A549 (cell line): ENCODE measurements at regions not wholly inside any gene's neighbourhood (a gene's known extent, or its start where the extent isn't known, plus 50 kb on each side); places are given as distances from the start of the nearest gene placed in this dataset.

Experiments used
- ATAC-seq, 2 experiments: fragments of 200-7000 bp in 1 of 2; fragments of >200 bp in 1 of 2; cut with Nextera tagmentation in 1 of 2; cut with Tn5 transposase in 1 of 2; 3 replicates each; pipeline versions ENCODE4 v1.8.0 to v1.9.1; 2018 to 2020; ENCODE audit warnings: mild to moderate bottlenecking in 1 of 2, moderate library complexity in 1 of 2
- CTCF ChIA-PET: fragments of 300-600 bp; sonication (Branson Sonifier 250); formaldehyde crosslinking; extraction: SDS; loops from one replicate; lab custom pipeline; 2021; ENCODE audit warnings: antibody characterized with exemption, inconsistent platforms; lab: Yijun Ruan, JAX
- POLR2A ChIA-PET: fragments of 350-600 bp; formaldehyde crosslinking; extraction: SDS; loops from one replicate; lab custom pipeline; 2021; ENCODE audit warnings: antibody characterized with exemption, inconsistent platforms; lab: Yijun Ruan, JAX
- DNase-seq, 2 experiments: peaks; one replicate each; pipeline versions ENCODE4 v3.0.0 to v3.0.0-alpha.2; 2011 to 2016; ENCODE audit warnings: low read depth in 1 of 2, low spot score in 1 of 2
- FAIRE-seq: peaks from 2 replicates; lab custom pipeline; 2011; peaks lifted over from hg19 to GRCh38; lab: Jason Lieb, UNC
- H3K27ac ChIP-seq, 2 experiments: fragments of >200 bp; sonication (Bioruptor Twin); formaldehyde crosslinking; 3 replicates each; pipeline ENCODE4 v1.5.1; 2016 to 2017
- H3K4me1 ChIP-seq: fragments of >200 bp; sonication (Bioruptor Twin); formaldehyde crosslinking; 3 replicates; pipeline ENCODE4 v1.6.1; 2016
- H3K4me2 ChIP-seq: fragments of >200 bp; sonication (Bioruptor Twin); formaldehyde crosslinking; 3 replicates; pipeline ENCODE4 v1.6.1; 2016
- H3K4me3 ChIP-seq: fragments of >200 bp; sonication (Bioruptor Twin); formaldehyde crosslinking; 3 replicates; pipeline ENCODE4 v1.5.1; 2016
- H3K9me3 ChIP-seq: fragments of >200 bp; sonication (Bioruptor Twin); formaldehyde crosslinking; 3 replicates; pipeline ENCODE4 v1.6.1; 2016
- ATOH8 ChIP-seq: fragments of 250-450 bp; sonication (Bioruptor Pico); IDR thresholded peaks from 2 replicates; pipeline ENCODE4 v1.5.0; 2020; ENCODE audit warnings: low read depth, mild to moderate bottlenecking, moderate library complexity
- BCL3 ChIP-seq: fragments of >200 bp; sonication (Bioruptor Twin); formaldehyde crosslinking; IDR thresholded peaks from 3 replicates; pipeline ENCODE4 v1.6.1; 2016
- CHD2 ChIP-seq: fragments of 150-350 bp; IDR thresholded peaks from 2 replicates; pipeline ENCODE4 v1.6.1; 2014; ENCODE audit warnings: low read length; ENCODE audit not compliant: partially characterized antibody
- CHD4 ChIP-seq: fragments of 200-600 bp; sonication (generic); IDR thresholded peaks from 2 replicates; pipeline ENCODE4 v1.6.1; 2016; ENCODE audit warnings: antibody characterized with exemption, mild to moderate bottlenecking, borderline replicate concordance
- E2F6 ChIP-seq: IDR thresholded peaks from 2 replicates; pipeline ENCODE4 v1.6.1; 2012; ENCODE audit warnings: low read depth, borderline replicate concordance
- EHF ChIP-seq: fragments of 250-450 bp; sonication (Bioruptor Pico); IDR thresholded peaks from 2 replicates; pipeline ENCODE4 v1.5.0; 2020; ENCODE audit warnings: mild to moderate bottlenecking
- EHMT2 ChIP-seq: fragments of 200-600 bp; sonication (generic); IDR thresholded peaks from 2 replicates; pipeline ENCODE4 v1.6.1; 2016; ENCODE audit warnings: antibody characterized with exemption, low read depth, mild to moderate bottlenecking, moderate library complexity
- ELK1 ChIP-seq: fragments of 150-350 bp; IDR thresholded peaks from 2 replicates; pipeline ENCODE4 v1.6.1; 2014; ENCODE audit warnings: low read depth, mild to moderate bottlenecking, low read length
- EP300 ChIP-seq, 2 experiments: fragments of >200 bp; sonication (Bioruptor Twin); formaldehyde crosslinking; IDR thresholded peaks; 2 replicates in 1 of 2; 3 replicates in 1 of 2; pipeline ENCODE4 v1.6.1; 2016 to 2017
- ESRRA ChIP-seq: fragments of 150-350 bp; IDR thresholded peaks from 2 replicates; pipeline ENCODE4 v1.6.1; 2014; ENCODE audit warnings: mild to moderate bottlenecking, low read length, borderline replicate concordance
- GATA3 ChIP-seq: IDR thresholded peaks from 2 replicates; pipeline ENCODE4 v1.6.1; 2012; ENCODE audit warnings: borderline replicate concordance
- HDAC2 ChIP-seq: fragments of 200-600 bp; sonication (generic); IDR thresholded peaks from 2 replicates; pipeline ENCODE4 v1.6.1; 2016
- HES2 ChIP-seq: fragments of >200 bp; sonication (Bioruptor Twin); formaldehyde crosslinking; IDR thresholded peaks from 2 replicates; pipeline ENCODE4 v1.6.1; 2016
- HEYL ChIP-seq: fragments of 250-450 bp; sonication (Bioruptor Pico); IDR thresholded peaks from 2 replicates; pipeline ENCODE4 v1.8.0; 2021; ENCODE audit warnings: mild to moderate bottlenecking, moderate library complexity
- HMGXB4 ChIP-seq: fragments of 250-450 bp; sonication (Bioruptor Pico); IDR thresholded peaks from 2 replicates; pipeline ENCODE4 v1.5.0; 2021; ENCODE audit warnings: mild to moderate bottlenecking, moderate library complexity, borderline replicate concordance
- HOXA7 ChIP-seq: fragments of 250-450 bp; sonication (Bioruptor Pico); IDR thresholded peaks from 2 replicates; pipeline ENCODE4 v1.5.0; 2020; ENCODE audit warnings: mild to moderate bottlenecking, moderate library complexity
- MYC ChIP-seq: IDR thresholded peaks from 2 replicates; pipeline ENCODE4 v1.6.1; 2012; ENCODE audit warnings: mild to moderate bottlenecking, inconsistent platforms, low read length, improper control_type of control experiment, borderline replicate concordance
- NR3C1 ChIP-seq: fragments of >200 bp; sonication (Bioruptor Twin); formaldehyde crosslinking; IDR thresholded peaks from 3 replicates; pipeline ENCODE4 v1.6.1; 2017
- POLR2AphosphoS2 ChIP-seq: conservative IDR thresholded peaks from 2 replicates; pipeline ENCODE4 v1.6.1; 2012; ENCODE audit warnings: low read length, improper control_type of control experiment, inconsistent platforms
- RARB ChIP-seq: fragments of 250-450 bp; sonication (Bioruptor Pico); IDR thresholded peaks from 2 replicates; pipeline ENCODE4 v1.8.0; 2021; ENCODE audit warnings: mild to moderate bottlenecking, moderate library complexity
- RFX5 ChIP-seq: fragments of 450-650 bp; IDR thresholded peaks from 2 replicates; pipeline ENCODE4 v1.7.1; 2014; ENCODE audit warnings: antibody characterized with exemption, mild to moderate bottlenecking, moderate library complexity
- RNF2 ChIP-seq: fragments of 200-600 bp; sonication (generic); IDR thresholded peaks from 2 replicates; pipeline ENCODE4 v1.6.1; 2016; ENCODE audit warnings: low read depth, mild to moderate bottlenecking, antibody characterized with exemption, moderate library complexity, borderline replicate concordance
- SMC3 ChIP-seq: fragments of >200 bp; sonication (Bioruptor Twin); formaldehyde crosslinking; IDR thresholded peaks from 3 replicates; pipeline ENCODE4 v1.6.1; 2018; ENCODE audit warnings: inconsistent platforms
- WGBS: methylation state at CpG from one replicate; pipeline ENCODE4 v1.1.6; 2017; ENCODE audit errors: missing lambda C conversion rate; 5-methylcytosine and 5-hydroxymethylcytosine counted together

- Histone ChIP-seq H3K4me1 (no peaks in the 10 kb centered on the region), H3K4me3 (no peak overlapping the region), H3K4me2 (no peak overlapping the region), H3K27ac (no peak overlapping the region), H3K9me3 (no peaks in the 10 kb centered on the region)
- POLR2A ChIA-PET = no interaction called here
- no peak for TF ChIP-seq RFX5
- TF ChIP-seq CHD4 = no peak
- ATAC-seq (peak in 1 of 2 experiments; percentile 54; a peak in 2 of 6 replicates), FAIRE-seq (no peak), DNase-seq (peak; percentile 1 to 5)
- 2% methylated on average over 3 of the region's 3 CpGs for WGBS
- CTCF ChIA-PET = interaction anchor here (1.6 kb wide), 1 partner anchor 11 kb away, joined by 4 read pairs; no protein-coding TSS in a partner anchor
Measured at GRCh38 chr11:114892381-114893197, 214.3 kb downstream of the NXPE2 start.

- Histone ChIP-seq H3K4me3 (no peak overlapping the region), H3K4me2 (no peak overlapping the region), H3K27ac (no peak overlapping the region), H3K4me1 (no peaks in the 10 kb centered on the region), H3K9me3 (no peaks in the 10 kb centered on the region)
- DNase-seq = no peak
- ChIA-PET CTCF (interaction anchor here (1.6 kb wide), 1 partner anchor 12 kb away, joined by 4 read pairs; no protein-coding TSS in a partner anchor), POLR2A (no interaction called here)
- TF ChIP-seq HEYL (CRISPR knock-in tag) (no peak), HES2 (no peak), NR3C1 (no peak), HMGXB4 (no peak), GATA3 (no peak), HOXA7 (CRISPR knock-in tag) (no peak), EHMT2 (no peak), ATOH8 (CRISPR knock-in tag) (no peak), RARB (no peak), POLR2AphosphoS2 (no peak), MYC (no peak), ELK1 (no peak), HDAC2 (no peak), ESRRA (no peak), RFX5 (no peak)
- WGBS = 7% methylated on average over 2 of the region's 5 CpGs
- no peak for FAIRE-seq
- no peak for ATAC-seq
Measured at GRCh38 chr11:114893329-114893728, 215.0 kb downstream of the NXPE2 start.

- Histone ChIP-seq H3K4me3 (no peak overlapping the region), H3K4me2 (no peak overlapping the region), H3K27ac (no peak overlapping the region), H3K4me1 (no peaks in the 10 kb centered on the region)
- ChIA-PET POLR2A (no interaction called here), CTCF (no interaction called here)
- 2% methylated on average over 4 of the region's 4 CpGs for WGBS
- ATAC-seq (no peak), DNase-seq (no peak)
- TF ChIP-seq SMC3 (no peak), BCL3 (no peak), E2F6 (no peak), CHD2 (no peak), RNF2 (no peak), EHF (no peak), EP300 (IDR thresholded peaks at IDR 0.05) (no peak), HEYL (CRISPR knock-in tag) (no peak)
- TF ChIP-seq, all 56 proteins: peak for 0
- H3K9me3 ChIP-seq = no peaks in the 10 kb centered on the region
- no peak for FAIRE-seq
Measured at GRCh38 chr11:114896594-114896993, 218.3 kb downstream of the NXPE2 start.
